GM12865 (cell line): ENCODE measurements at regions not wholly inside any gene's neighbourhood (a gene's known extent, or its start where the extent isn't known, plus 50 kb on each side); places are given as distances from the start of the nearest gene placed in this dataset.
"Not testable (repeated sequence)": the region's sequence is repeated elsewhere in the genome, so short reads cannot be mapped to it uniquely, and the experiment has no call there.

Source experiments
- DNase-seq: peaks from one replicate; pipeline ENCODE4 v3.0.0; 2010; ENCODE audit warnings: low read depth
- H3K4me3 ChIP-seq: 2 replicates; pipeline ENCODE4 v1.5.1; 2011; ENCODE audit warnings: mild to moderate bottlenecking, low read depth, low read length, control low read depth
- TF ChIP-seq, protein P1 (sequence below): IDR thresholded peaks from 2 replicates; pipeline ENCODE4 v1.5.1; 2011; ENCODE audit warnings: low read length, control low read depth, low read depth, inconsistent platforms; ENCODE audit not compliant: insufficient read depth; ENCODE audit errors: missing control alignments

DNA sequence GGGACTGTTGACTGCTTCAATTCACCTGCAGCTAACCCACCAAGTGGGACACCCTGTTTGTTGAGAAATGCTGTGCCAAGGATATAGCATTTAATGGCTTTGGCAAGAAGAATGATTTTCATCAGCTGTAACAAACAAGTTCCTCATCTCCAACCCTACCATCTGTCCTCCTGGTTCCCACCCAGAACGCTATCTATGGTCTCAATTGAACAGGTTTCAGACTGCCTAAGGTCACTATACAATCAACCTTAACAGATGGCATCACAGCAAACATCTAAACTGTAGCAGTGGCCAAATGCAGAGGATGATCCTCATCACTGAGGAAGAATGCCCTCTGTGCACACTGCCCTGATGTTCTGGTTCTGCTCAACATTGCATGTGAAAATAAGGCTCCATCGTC, 546.2 kb upstream of the FOXG1 start:
- no peak for DNase-seq
- TF ChIP-seq, protein P1, sequence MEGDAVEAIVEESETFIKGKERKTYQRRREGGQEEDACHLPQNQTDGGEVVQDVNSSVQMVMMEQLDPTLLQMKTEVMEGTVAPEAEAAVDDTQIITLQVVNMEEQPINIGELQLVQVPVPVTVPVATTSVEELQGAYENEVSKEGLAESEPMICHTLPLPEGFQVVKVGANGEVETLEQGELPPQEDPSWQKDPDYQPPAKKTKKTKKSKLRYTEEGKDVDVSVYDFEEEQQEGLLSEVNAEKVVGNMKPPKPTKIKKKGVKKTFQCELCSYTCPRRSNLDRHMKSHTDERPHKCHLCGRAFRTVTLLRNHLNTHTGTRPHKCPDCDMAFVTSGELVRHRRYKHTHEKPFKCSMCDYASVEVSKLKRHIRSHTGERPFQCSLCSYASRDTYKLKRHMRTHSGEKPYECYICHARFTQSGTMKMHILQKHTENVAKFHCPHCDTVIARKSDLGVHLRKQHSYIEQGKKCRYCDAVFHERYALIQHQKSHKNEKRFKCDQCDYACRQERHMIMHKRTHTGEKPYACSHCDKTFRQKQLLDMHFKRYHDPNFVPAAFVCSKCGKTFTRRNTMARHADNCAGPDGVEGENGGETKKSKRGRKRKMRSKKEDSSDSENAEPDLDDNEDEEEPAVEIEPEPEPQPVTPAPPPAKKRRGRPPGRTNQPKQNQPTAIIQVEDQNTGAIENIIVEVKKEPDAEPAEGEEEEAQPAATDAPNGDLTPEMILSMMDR: no peak
- no peak overlapping the region for H3K4me3 ChIP-seq

DNA sequence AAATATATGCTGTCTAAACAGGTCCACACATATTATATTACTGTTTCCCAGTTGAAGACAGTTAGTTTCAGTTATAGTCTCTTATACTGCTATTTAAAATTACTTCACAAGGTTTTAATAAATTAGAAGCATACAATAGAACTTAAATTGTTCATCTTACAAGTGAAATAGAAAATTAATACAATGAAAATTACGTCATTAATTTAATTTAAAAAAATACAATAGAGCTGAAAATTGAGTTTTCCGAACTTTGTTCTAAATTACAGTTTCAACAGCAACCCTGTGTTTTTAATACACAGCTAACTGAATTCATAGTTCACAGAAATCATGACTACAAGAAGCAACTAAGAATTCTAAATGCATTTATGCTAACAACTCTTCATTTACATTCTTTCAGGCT, 525.7 kb upstream of the FOXG1 start:
- TF ChIP-seq, protein P1: no peak
- DNase-seq: no peak
- no peak overlapping the region for H3K4me3 ChIP-seq

DNA sequence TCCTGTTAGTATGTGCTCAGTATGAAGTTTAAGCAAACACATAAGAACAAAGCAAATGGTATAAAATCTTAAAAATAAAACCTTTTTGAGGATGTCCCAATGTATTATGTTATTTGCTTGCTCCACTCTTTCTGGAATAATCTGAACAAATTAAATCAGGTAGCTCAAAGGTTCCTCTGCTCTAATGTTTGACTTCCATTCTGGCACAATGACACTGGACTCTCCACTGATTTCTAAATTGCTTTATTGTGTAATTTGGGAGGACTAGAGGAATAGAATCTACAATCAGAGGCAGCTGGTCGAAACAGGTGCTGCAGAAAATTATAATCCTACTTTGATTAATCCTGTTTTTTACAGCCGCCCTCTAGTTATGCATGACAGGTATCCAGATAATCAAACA, 523.7 kb upstream of the FOXG1 start:
- TF ChIP-seq, protein P1: no peak
- no peak overlapping the region for H3K4me3 ChIP-seq
- no peak for DNase-seq

DNA sequence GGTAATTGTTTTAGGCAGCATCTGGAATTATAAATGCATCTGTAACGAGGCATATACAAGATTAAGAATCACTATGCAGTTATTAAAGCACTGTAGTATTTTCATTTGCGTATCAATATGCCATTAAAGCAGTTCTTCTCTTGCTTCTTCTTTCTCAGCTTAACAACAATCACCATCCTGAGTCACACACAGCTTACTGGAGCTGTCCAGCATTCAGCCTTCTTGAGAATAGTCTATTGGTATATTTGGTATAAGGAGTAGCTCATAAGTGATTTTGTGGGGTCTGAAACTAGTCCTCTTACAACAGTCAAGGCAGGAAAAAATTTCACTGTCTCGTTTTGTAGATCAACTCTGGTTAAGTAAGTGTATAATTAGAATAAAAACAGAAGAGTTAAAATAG, 523.0 kb upstream of the FOXG1 start:
- TF ChIP-seq, protein P1: no peak
- no peak overlapping the region for H3K4me3 ChIP-seq
- DNase-seq: no peak

DNA sequence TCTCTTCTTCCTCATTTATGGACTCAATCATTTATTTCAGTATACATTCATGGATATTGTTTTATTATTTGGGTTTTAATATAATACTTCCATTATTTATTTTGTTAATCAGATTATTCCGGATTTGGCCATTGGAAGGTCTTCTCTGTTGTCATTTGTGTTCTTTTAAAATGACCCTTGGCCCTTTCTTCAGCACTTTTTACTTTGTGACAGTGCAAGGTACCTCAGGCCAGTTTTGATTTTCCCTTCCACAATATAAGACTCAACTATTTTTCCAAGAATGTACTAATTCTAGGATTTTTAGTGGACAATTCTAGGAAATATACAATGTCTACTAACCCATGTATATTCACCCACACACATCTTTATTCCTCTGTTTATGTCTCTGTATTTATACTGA, 521.4 kb upstream of the FOXG1 start:
- no peak for DNase-seq
- H3K4me3 ChIP-seq: no peak overlapping the region
- TF ChIP-seq, protein P1: no peak

DNA sequence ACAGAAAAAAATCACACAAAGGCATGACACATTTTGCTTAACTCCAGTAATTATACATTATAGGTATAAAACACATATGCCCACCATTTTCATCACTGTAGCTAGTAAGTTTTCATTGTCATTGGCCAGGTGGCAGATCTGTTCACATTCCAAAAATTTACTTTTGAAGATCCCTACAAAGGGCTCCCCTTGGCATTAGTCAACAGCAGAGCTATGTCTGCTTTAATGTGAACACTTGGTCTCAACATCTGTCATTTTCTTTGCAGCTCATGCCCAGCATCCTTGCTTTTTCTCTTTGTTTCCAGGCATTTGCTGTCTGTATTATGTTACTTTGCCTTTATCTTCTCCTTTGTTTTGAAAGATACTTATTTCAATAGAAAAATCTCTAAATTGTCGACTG, 519.1 kb upstream of the FOXG1 start:
- DNase-seq: no peak
- TF ChIP-seq, protein P1: no peak
- H3K4me3 ChIP-seq: no peak overlapping the region

DNA sequence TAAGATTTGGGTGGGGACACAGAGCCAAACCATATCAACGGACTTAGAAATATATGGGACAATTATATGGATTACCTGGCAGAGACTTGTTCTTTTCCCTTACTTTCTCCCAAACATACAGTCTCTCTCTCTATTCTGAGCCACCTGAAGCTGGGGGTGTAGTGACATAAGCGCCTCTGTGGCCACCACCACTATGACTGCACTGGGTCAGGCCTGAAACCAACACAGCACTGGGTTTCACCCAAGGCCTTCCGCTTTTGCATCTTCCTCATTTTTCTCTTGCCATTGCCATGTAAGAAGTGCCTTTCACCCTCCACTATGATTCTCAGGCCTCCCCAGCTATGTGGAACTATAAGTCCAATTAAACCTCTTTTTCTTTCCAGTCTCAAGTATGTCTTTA, 514.5 kb upstream of the FOXG1 start:
- H3K4me3 ChIP-seq, DNase-seq: not testable (repeated sequence)

DNA sequence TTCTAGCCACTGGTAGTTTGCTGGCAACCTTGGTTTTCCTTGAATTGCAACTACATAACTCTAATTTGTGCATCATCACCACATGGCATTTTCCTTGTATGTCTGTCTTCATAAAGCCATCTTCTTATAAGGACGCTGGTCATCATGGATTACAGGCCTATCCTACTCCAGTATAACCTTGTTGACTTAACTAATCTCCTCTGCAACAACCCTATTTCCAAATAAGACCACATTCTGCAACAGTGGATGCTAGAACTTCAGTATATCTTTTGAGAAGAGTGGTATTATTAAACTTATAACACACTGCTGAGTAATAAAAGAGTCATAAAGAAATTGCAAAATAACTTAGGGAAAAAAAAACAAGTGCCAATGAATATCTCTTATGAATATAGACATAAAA, 511.8 kb upstream of the FOXG1 start:
- TF ChIP-seq, protein P1: no peak
- no peak overlapping the region for H3K4me3 ChIP-seq
- no peak for DNase-seq
